ENCODE measurements at regions not wholly inside any gene's neighbourhood (a gene's known extent, or its start where the extent isn't known, plus 50 kb on each side); places are given as distances from the start of the nearest gene placed in this dataset.

DNA sequence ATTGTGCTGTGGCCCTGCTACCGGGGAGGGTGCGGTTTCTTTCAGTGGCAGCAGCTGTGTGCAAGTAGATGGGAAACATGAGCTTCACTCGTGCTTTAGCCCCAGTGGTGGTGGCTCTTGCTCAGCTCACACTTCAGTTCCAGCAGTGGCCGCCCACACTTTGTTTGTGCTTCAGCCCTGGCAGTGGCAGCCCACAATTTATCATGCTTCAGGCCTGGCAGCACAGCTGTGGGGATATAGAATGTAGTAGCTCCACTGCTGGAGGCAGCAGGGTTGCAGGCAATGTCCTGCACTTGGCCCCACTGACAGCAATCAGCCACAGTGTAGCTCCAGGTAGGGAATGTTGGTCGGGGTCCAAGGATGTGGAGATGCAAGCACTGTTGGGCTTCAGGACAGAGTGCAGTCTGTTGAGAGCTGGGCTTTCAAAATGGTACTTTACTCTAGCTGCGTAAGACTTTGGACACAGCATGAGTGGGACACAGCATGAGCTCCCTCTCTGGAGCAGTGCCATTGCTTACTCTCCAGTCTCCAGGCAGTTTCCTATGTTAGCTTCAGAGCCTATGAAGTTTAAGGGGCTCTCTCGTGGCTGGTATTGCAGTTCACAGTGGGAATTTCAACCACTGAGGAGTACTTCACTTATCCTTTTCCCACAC is 413.1 kb downstream of the PDGFC start:
- Histone ChIP-seq H3K79me2 (ENCODE audit: insufficient read depth, low read length) (no peaks in the 10 kb centered on the region), H2AFZ (ENCODE audit: low read depth, low read length, severe bottlenecking) (no peak overlapping the region), H3F3A (ENCODE audit: insufficient read depth) (no peaks in the 10 kb centered on the region), H3K9me2 (replicated peaks; ENCODE audit: insufficient read depth, low read length) (no peaks in the 10 kb centered on the region), H3K9me3 (ENCODE audit: insufficient read depth, low read length) (no peaks in the 10 kb centered on the region), H3K4me3 (ENCODE audit: insufficient read depth, low read length, poor library complexity, severe bottlenecking) (no peak overlapping the region), H3K4me2 (ENCODE audit: low read depth, low read length, poor library complexity, severe bottlenecking) (no peak overlapping the region), H4K20me1 (ENCODE audit: low read depth, low read length) (no peaks in the 10 kb centered on the region), H3K36me3 (ENCODE audit: low read length) (no peaks in the 10 kb centered on the region), H3K27ac (ENCODE audit: low read depth, low read length) (no peak overlapping the region), H3K27me3 (ENCODE audit: low read length) (no peaks in the 10 kb centered on the region), H3K9ac (ENCODE audit: low read length) (no peak overlapping the region)
- no peak for TF ChIP-seq EZH2phosphoT487 (conservative IDR thresholded peaks at IDR 0.05; ENCODE audit: low read length)
- TF ChIP-seq, protein P1, sequence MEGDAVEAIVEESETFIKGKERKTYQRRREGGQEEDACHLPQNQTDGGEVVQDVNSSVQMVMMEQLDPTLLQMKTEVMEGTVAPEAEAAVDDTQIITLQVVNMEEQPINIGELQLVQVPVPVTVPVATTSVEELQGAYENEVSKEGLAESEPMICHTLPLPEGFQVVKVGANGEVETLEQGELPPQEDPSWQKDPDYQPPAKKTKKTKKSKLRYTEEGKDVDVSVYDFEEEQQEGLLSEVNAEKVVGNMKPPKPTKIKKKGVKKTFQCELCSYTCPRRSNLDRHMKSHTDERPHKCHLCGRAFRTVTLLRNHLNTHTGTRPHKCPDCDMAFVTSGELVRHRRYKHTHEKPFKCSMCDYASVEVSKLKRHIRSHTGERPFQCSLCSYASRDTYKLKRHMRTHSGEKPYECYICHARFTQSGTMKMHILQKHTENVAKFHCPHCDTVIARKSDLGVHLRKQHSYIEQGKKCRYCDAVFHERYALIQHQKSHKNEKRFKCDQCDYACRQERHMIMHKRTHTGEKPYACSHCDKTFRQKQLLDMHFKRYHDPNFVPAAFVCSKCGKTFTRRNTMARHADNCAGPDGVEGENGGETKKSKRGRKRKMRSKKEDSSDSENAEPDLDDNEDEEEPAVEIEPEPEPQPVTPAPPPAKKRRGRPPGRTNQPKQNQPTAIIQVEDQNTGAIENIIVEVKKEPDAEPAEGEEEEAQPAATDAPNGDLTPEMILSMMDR (IDR thresholded peaks at IDR 0.05; ENCODE audit: insufficient read depth, low read length, poor library complexity, severe bottlenecking) = no peak

DNA sequence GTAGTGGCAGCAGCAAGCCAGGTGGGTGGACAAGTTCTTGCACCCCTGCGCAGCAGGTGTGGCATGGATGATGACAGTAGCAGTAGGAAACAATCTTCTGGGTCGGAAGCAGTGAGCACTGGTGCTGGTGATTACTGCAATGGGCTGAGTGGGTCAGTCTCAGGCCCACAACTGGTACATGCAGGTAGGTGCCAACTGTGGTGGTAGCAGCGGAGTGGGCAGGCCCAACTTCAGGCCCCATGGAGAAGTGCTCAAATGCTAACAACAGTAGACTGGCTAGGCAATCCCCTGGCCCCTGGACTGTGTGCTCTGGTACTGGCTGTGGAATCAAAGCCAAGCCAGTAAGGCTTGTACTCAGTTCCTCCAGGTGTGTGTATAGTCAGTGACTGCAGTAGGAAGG is 413.7 kb downstream of the PDGFC start:
- H3K36me3 ChIP-seq (ENCODE audit: low read length) = no peaks in the 10 kb centered on the region
- H3K9me3 ChIP-seq (ENCODE audit: insufficient read depth, low read length) = no peaks in the 10 kb centered on the region
- no peaks in the 10 kb centered on the region for H3K9me2 ChIP-seq (replicated peaks; ENCODE audit: insufficient read depth, low read length)
- H3K4me2 ChIP-seq (ENCODE audit: low read depth, low read length, poor library complexity, severe bottlenecking) = no peak overlapping the region
- no peaks in the 10 kb centered on the region for H3K79me2 ChIP-seq (ENCODE audit: insufficient read depth, low read length)
- TF ChIP-seq, protein P1 (IDR thresholded peaks at IDR 0.05; ENCODE audit: insufficient read depth, low read length, poor library complexity, severe bottlenecking) = no peak
- no peak for TF ChIP-seq EZH2phosphoT487 (conservative IDR thresholded peaks at IDR 0.05; ENCODE audit: low read length)
- H3K4me3 ChIP-seq (ENCODE audit: insufficient read depth, low read length, poor library complexity, severe bottlenecking) = no peak overlapping the region
- H3F3A ChIP-seq (ENCODE audit: insufficient read depth) = no peaks in the 10 kb centered on the region
- H3K9ac ChIP-seq (ENCODE audit: low read length) = no peak overlapping the region
- H3K27me3 ChIP-seq (ENCODE audit: low read length) = no peaks in the 10 kb centered on the region
- H2AFZ ChIP-seq (ENCODE audit: low read depth, low read length, severe bottlenecking) = no peak overlapping the region
- no peak overlapping the region for H3K27ac ChIP-seq (ENCODE audit: low read depth, low read length)
- H4K20me1 ChIP-seq (ENCODE audit: low read depth, low read length) = no peaks in the 10 kb centered on the region

DNA sequence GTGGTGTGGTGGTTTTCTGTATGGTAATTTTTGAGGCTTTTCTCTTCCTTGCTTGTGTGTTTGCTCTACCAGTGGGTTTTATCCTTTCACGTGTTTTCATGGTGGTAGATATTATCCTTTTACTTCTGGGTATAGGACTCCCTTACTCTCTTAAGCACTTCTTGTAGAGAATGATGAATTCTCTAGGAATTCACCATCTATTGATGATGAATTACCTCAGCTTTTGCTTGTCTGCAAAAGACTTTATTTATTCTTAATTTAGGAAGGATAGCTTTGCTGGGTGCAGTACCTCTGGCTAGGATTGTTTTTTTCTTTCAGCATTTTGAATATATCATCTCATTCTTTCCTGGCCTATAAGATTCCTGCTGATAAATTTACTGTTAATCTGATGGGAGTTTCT is 415.3 kb downstream of the PDGFC start:
- Histone ChIP-seq H3K36me3 (ENCODE audit: low read length) (no peaks in the 10 kb centered on the region), H3K79me2 (ENCODE audit: insufficient read depth, low read length) (no peaks in the 10 kb centered on the region), H4K20me1 (ENCODE audit: low read depth, low read length) (no peaks in the 10 kb centered on the region), H3K27me3 (ENCODE audit: low read length) (no peaks in the 10 kb centered on the region), H3K27ac (ENCODE audit: low read depth, low read length) (no peak overlapping the region), H3F3A (ENCODE audit: insufficient read depth) (no peaks in the 10 kb centered on the region), H3K4me3 (ENCODE audit: insufficient read depth, low read length, poor library complexity, severe bottlenecking) (no peak overlapping the region), H3K9me3 (ENCODE audit: insufficient read depth, low read length) (no peaks in the 10 kb centered on the region), H3K9me2 (replicated peaks; ENCODE audit: insufficient read depth, low read length) (no peaks in the 10 kb centered on the region), H3K9ac (ENCODE audit: low read length) (no peak overlapping the region), H2AFZ (ENCODE audit: low read depth, low read length, severe bottlenecking) (no peak overlapping the region), H3K4me2 (ENCODE audit: low read depth, low read length, poor library complexity, severe bottlenecking) (no peak overlapping the region)
- no peak for TF ChIP-seq EZH2phosphoT487 (conservative IDR thresholded peaks at IDR 0.05; ENCODE audit: low read length)
- TF ChIP-seq, protein P1 (IDR thresholded peaks at IDR 0.05; ENCODE audit: insufficient read depth, low read length, poor library complexity, severe bottlenecking) = no peak
